K562 (cell line): ENCODE measurements at regions not wholly inside any gene's neighbourhood (a gene's known extent, or its start where the extent isn't known, plus 50 kb on each side); places are given as distances from the start of the nearest gene placed in this dataset.

Source experiments
- ATAC-seq: fragments of 200-7000 bp; cut with Tn5 transposase; 3 replicates; pipeline ENCODE4 v1.9.1; 2020; ENCODE audit warnings: moderate library complexity
- BruUV-seq: library from RNA; stranded (reverse); fragments of 400-500 nt; replicated peaks from 2 replicates; lab custom pipeline; 2021; lab: Mats Ljungman, UMichigan
- CTCF ChIA-PET: fragments of 300-600 bp; formaldehyde crosslinking; extraction: SDS; loops from one replicate; lab custom pipeline; 2021; ENCODE audit warnings: low intra/inter-chr PET ratio; lab: Yijun Ruan, JAX
- POLR2A ChIA-PET: fragments of 300-600, 350-650 bp; sonication (Branson Sonifier 250); formaldehyde crosslinking; extraction: SDS; loops from one replicate; lab custom pipeline; 2021; ENCODE audit warnings: antibody characterized with exemption, inconsistent platforms; lab: Yijun Ruan, JAX
- DNase-seq, 4 experiments: peaks; one replicate each; pipeline versions ENCODE4 v3.0.0 to v3.0.0-alpha.2; 2011 to 2018; ENCODE audit warnings: low spot score in 3 of 4, mixed read lengths in 3 of 4; ENCODE audit errors: extremely low read depth in 1 of 4
- FAIRE-seq: peaks from 2 replicates; lab custom pipeline; 2011; peaks lifted over from hg19 to GRCh38; lab: Jason Lieb, UNC
- H2AFZ ChIP-seq: 2 replicates; pipeline ENCODE4 v1.6.0; 2011; ENCODE audit warnings: low read depth, low read length, control low read depth, inconsistent platforms
- H3K27ac ChIP-seq: fragments of 200-600 bp; 3 replicates; pipeline ENCODE4 v1.8.0; 2011; ENCODE audit warnings: low read depth, mild to moderate bottlenecking, control low read depth, inconsistent platforms, low read length, moderate library complexity, mixed read lengths; ENCODE audit errors: extremely low read depth
- H3K27me3 ChIP-seq, 2 experiments: fragments of 300-600 bp in 1 of 2; 2 replicates in 1 of 2; 3 replicates in 1 of 2; pipeline versions ENCODE4 v1.6.0 to v1.8.0; 2011; ENCODE audit warnings: inconsistent platforms in 2 of 2, low read length in 2 of 2, mild to moderate bottlenecking in 1 of 2, mixed read lengths in 1 of 2, moderate library complexity in 1 of 2; ENCODE audit not compliant: control insufficient read depth in 2 of 2, insufficient read depth in 2 of 2
- H3K36me3 ChIP-seq: fragments of 300-600 bp; 3 replicates; pipeline ENCODE4 v1.8.0; 2011; ENCODE audit warnings: mild to moderate bottlenecking, low read length, inconsistent platforms; ENCODE audit not compliant: control insufficient read depth, insufficient read depth
- H3K4me1 ChIP-seq, 2 experiments: fragments of 200-600 bp in 1 of 2; replicated peaks in 1 of 2; 2 replicates in 1 of 2; 3 replicates in 1 of 2; pipeline versions ENCODE4 v1.5.1 to v1.8.0; 2011; ENCODE audit warnings: inconsistent platforms in 2 of 2, low read length in 2 of 2, mild to moderate bottlenecking in 1 of 2, mixed read lengths in 1 of 2, moderate library complexity in 1 of 2; ENCODE audit not compliant: control insufficient read depth in 2 of 2, insufficient read depth in 2 of 2
- H3K4me2 ChIP-seq: 2 replicates; pipeline ENCODE4 v1.6.1; 2011; ENCODE audit warnings: low read length, control low read depth, inconsistent platforms, mixed read lengths; ENCODE audit not compliant: insufficient read depth
- H3K4me3 ChIP-seq: fragments of 200-600 bp; sonication (generic), shearing (Covaris generic); 2 replicates; pipeline ENCODE4 v1.5.1; 2016; ENCODE audit warnings: control low read depth, inconsistent platforms
- H3K79me2 ChIP-seq: fragments of 200-600 bp; 3 replicates; pipeline ENCODE4 v1.8.0; 2011; ENCODE audit warnings: low read length, inconsistent platforms; ENCODE audit not compliant: control insufficient read depth, insufficient read depth
- H3K9ac ChIP-seq, 2 experiments: 2 replicates each; pipeline versions ENCODE4 v1.6.0 to v1.6.1; 2011; ENCODE audit warnings: low read depth in 2 of 2, low read length in 2 of 2, control low read depth in 1 of 2, inconsistent platforms in 1 of 2, mild to moderate bottlenecking in 1 of 2, mixed read lengths in 1 of 2; ENCODE audit not compliant: insufficient read depth in 1 of 2
- H3K9me1 ChIP-seq: one replicate; pipeline ENCODE4 v1.6.0; 2011; ENCODE audit warnings: inconsistent platforms, mild to moderate bottlenecking, low read length, moderate library complexity; ENCODE audit not compliant: control insufficient read depth, insufficient read depth
- H3K9me3 ChIP-seq: replicated peaks from 2 replicates; pipeline ENCODE4 v1.5.1; 2011; ENCODE audit warnings: low read depth, low read length, inconsistent platforms; ENCODE audit not compliant: control insufficient read depth, insufficient read depth
- H4K20me1 ChIP-seq: replicated peaks from 2 replicates; pipeline ENCODE4 v1.6.1; 2011; ENCODE audit warnings: low read length, inconsistent platforms, mixed read lengths; ENCODE audit not compliant: control insufficient read depth, insufficient read depth
- ADNP ChIP-seq: fragments of 200-800 bp; sonication (Bioruptor generic); IDR thresholded peaks from 2 replicates; pipeline ENCODE4 v1.6.1; 2016; ENCODE audit warnings: missing genetic modification characterization, missing compliant biosample characterization
- AFF1 ChIP-seq, 2 experiments: fragments of 450-650 bp; IDR thresholded peaks; 2 replicates each; pipeline ENCODE4 v1.6.1; 2018; ENCODE audit warnings: mild to moderate bottlenecking in 2 of 2, low read depth in 1 of 2; ENCODE audit not compliant: partially characterized antibody in 2 of 2
- ARHGAP35 ChIP-seq: fragments of 450-650 bp; IDR thresholded peaks from 2 replicates; pipeline ENCODE4 v1.6.1; 2018; ENCODE audit not compliant: partially characterized antibody
- CREM ChIP-seq: IDR thresholded peaks from 2 replicates; pipeline ENCODE4 v1.6.1; 2014; ENCODE audit warnings: antibody characterized with exemption, low read depth
- CXXC5 ChIP-seq: fragments of 250-450 bp; sonication (Bioruptor Pico); IDR thresholded peaks from 2 replicates; pipeline ENCODE4 v1.8.0; 2022; ENCODE audit warnings: inconsistent platforms, mild to moderate bottlenecking, moderate library complexity
- FOS ChIP-seq: IDR thresholded peaks from 3 replicates; pipeline ENCODE4 v1.6.1; 2011; ENCODE audit not compliant: insufficient read length; ENCODE audit errors: extremely low read depth
- HDAC3 ChIP-seq: fragments of 450-650 bp; IDR thresholded peaks from 2 replicates; pipeline ENCODE4 v1.6.1; 2018; ENCODE audit warnings: borderline replicate concordance, mild to moderate bottlenecking, moderate library complexity; ENCODE audit not compliant: partially characterized antibody
- ID3 ChIP-seq, 2 experiments: fragments of 250-450 bp in 1 of 2; fragments of 450-650 bp in 1 of 2; sonication (Bioruptor Pico) in 1 of 2; IDR thresholded peaks; 2 replicates each; pipeline versions ENCODE4 v1.6.1 to v1.8.0; 2016 to 2021; ENCODE audit warnings: mild to moderate bottlenecking in 2 of 2, moderate library complexity in 2 of 2, missing compliant biosample characterization in 1 of 2, missing genetic modification characterization in 1 of 2
- ILF3 ChIP-seq: fragments of 450-650 bp; IDR thresholded peaks from 2 replicates; pipeline ENCODE4 v1.6.1; 2018; ENCODE audit warnings: antibody characterized with exemption, mild to moderate bottlenecking, moderate library complexity, borderline replicate concordance
- ILK ChIP-seq: fragments of 450-650 bp; IDR thresholded peaks from 2 replicates; pipeline ENCODE4 v1.6.1; 2016; ENCODE audit warnings: missing genetic modification characterization, low read depth, mild to moderate bottlenecking, missing compliant biosample characterization, moderate library complexity, borderline replicate concordance
- PML ChIP-seq: IDR thresholded peaks from 2 replicates; pipeline ENCODE4 v1.6.1; 2012; ENCODE audit warnings: low read length, inconsistent platforms
- POLR2A ChIP-seq: fragments of 450-650 bp; conservative IDR thresholded peaks from 2 replicates; pipeline ENCODE4 v1.6.1; 2016
- PRMT5 ChIP-seq: sonication (generic); formaldehyde crosslinking; IDR thresholded peaks from 2 replicates; pipeline ENCODE4 v1.5.0; 2020; ENCODE audit warnings: missing genetic modification reagents
- ZNF133 ChIP-seq: fragments of 250-450 bp; sonication (Bioruptor Pico); IDR thresholded peaks from 2 replicates; pipeline ENCODE4 v1.4.0; 2020; ENCODE audit warnings: mild to moderate bottlenecking
- WGBS: fragments of 100-300 bp; shearing (Covaris generic); methylation state at CpG from one replicate; pipeline ENCODE4 v1.1.6; 2016; ENCODE audit warnings: low coverage, mixed read lengths; ENCODE audit not compliant: insufficient coverage; ENCODE audit errors: missing lambda C conversion rate; 5-methylcytosine and 5-hydroxymethylcytosine counted together
- in situ Hi-C: fragments of 300-500 bp; cut with MboI; formaldehyde crosslinking; loops from 4 replicates; pipeline ENCODE4 v1.15.0; 2018; ENCODE audit warnings: inconsistent platforms, mixed read lengths
- intact Hi-C: fragments of 100-400 bp; cut with micrococcal nuclease; formaldehyde crosslinking; loops from 2 replicates; pipeline ENCODE4 v1.14.2; 2022

GRCh38 chr6:165900970-165901369, 237.9 kb upstream of the PDE10A start:
- Histone ChIP-seq H3K9me1 (no peaks in the 10 kb centered on the region), H3K79me2 (no peaks in the 10 kb centered on the region), H3K27ac (no peak overlapping the region), H3K4me3 (no peak overlapping the region), H3K27me3 (no peaks in the 10 kb centered on the region; a peak in 1 of 5 replicates), H3K4me2 (no peak overlapping the region), H3K4me1 (no peaks in the 10 kb centered on the region), H3K36me3 (no peaks in the 10 kb centered on the region), H3K9ac (no peak overlapping the region), H2AFZ (no peak overlapping the region), H3K9me3 (no peaks in the 10 kb centered on the region), H4K20me1 (no peaks in the 10 kb centered on the region; the same call in 1 of the 2 replicates)
- 2% methylated on average over 10 of the region's 10 CpGs for WGBS
- ATAC-seq = no peak
- no peak for DNase-seq
- TF ChIP-seq CXXC5 = no peak
- no peak for TF ChIP-seq ZNF133 (CRISPR knock-in tag)
- TF ChIP-seq ID3 (CRISPR knock-in tag; IDR thresholded peaks at IDR 0.05) = no peak
- no peak for TF ChIP-seq ID3 (tag; IDR thresholded peaks at IDR 0.05)
- TF ChIP-seq FOS = no peak
- TF ChIP-seq CREM = no peak
- no peak for TF ChIP-seq POLR2A
- TF ChIP-seq PML = no peak
- CTCF ChIA-PET = no interaction called here
- intact Hi-C loops (no loop called here), in situ Hi-C loops (no loop called here)
- BruUV-seq = no TSS peak
- POLR2A ChIA-PET = no interaction called here
- FAIRE-seq = no peak

- H3K27me3 ChIP-seq = peaks cover 0 to 8% of the 10 kb centered on the region in 2 experiments; a peak in 1 of 5 replicates
- ATAC-seq (no peak), FAIRE-seq (no peak), DNase-seq (no peak)
- H4K20me1 ChIP-seq = no peaks in the 10 kb centered on the region; the same call in 1 of the 2 replicates
- under 1% methylated on average over 6 of the region's 6 CpGs for WGBS
- H3K4me3 ChIP-seq = no peak overlapping the region
- H3K9ac ChIP-seq = no peak overlapping the region
- no peaks in the 10 kb centered on the region for H3K4me1 ChIP-seq
- H3K9me3 ChIP-seq = no peaks in the 10 kb centered on the region
- CTCF ChIA-PET = no interaction called here
- BruUV-seq = no TSS peak
- H3K9me1 ChIP-seq = no peaks in the 10 kb centered on the region
- no peak overlapping the region for H3K4me2 ChIP-seq
- intact Hi-C loops (no loop called here), in situ Hi-C loops (loop anchor here (5.0 to 25.0 kb wide), 2 partner anchors 203 to 1438 kb away; partner anchors contain the start of gene TTLL2)
- H3K79me2 ChIP-seq = no peaks in the 10 kb centered on the region
- no peaks in the 10 kb centered on the region for H3K36me3 ChIP-seq
- H3K27ac ChIP-seq = no peak overlapping the region
- POLR2A ChIA-PET = no interaction called here
- H2AFZ ChIP-seq = no peak overlapping the region
- TF ChIP-seq HDAC3 = no peak
- no peak for TF ChIP-seq ADNP
- TF ChIP-seq AFF1 (IDR thresholded peaks at IDR 0.05; ENCODE audit: low read depth in 1 of 2, partially characterized antibody in 2 of 2) = no peak
- TF ChIP-seq ARHGAP35 = no peak
- TF ChIP-seq PRMT5 (CRISPR knock-in tag) = no peak
- no peak for TF ChIP-seq ILF3
- TF ChIP-seq ILK (tag) = no peak
Measured at GRCh38 chr6:165899611-165900010, 236.6 kb upstream of the PDE10A start.
